ENCODE measurements at regions not wholly inside any gene's neighbourhood (a gene's known extent, or its start where the extent isn't known, plus 50 kb on each side); places are given as distances from the start of the nearest gene placed in this dataset.

DNA sequence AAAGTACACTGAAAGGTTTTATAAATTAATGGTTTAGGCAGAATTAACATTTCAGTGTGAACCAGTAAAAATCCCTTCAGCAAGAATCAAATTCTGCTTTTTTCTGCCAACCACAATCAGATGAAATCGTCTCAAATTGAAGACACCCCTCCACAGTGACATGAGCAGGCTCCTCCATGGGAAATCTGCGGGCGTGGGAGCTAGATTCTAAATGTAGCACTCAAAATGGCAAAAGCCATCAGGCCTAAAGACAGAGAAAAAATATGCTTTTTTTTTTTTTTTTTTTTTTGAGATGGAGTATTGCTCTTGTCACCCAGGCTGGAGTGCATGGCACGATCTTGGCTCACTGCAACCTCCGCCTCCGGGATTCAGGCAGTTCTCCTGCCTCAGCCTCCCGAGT, 55.8 kb upstream of the MRPS9 start:
- H3K27me3 ChIP-seq (ENCODE audit: insufficient read depth, low read depth, low read length) = no peaks in the 10 kb centered on the region
- no peaks in the 10 kb centered on the region for H3K9me2 ChIP-seq (ENCODE audit: insufficient read depth, low read length)
- H3K9ac ChIP-seq (ENCODE audit: low read length) = no peak overlapping the region
- no peaks in the 10 kb centered on the region for H4K20me1 ChIP-seq (ENCODE audit: insufficient read depth)
- H2AFZ ChIP-seq (ENCODE audit: low read depth, low read length) = no peak overlapping the region
- no peaks in the 10 kb centered on the region for H3F3A ChIP-seq (ENCODE audit: insufficient read depth, low read length, poor library complexity, severe bottlenecking)
- no peaks in the 10 kb centered on the region for H3K79me2 ChIP-seq (replicated peaks; ENCODE audit: insufficient read depth, low read length)
- no peaks in the 10 kb centered on the region for H3K9me3 ChIP-seq (ENCODE audit: low read length)
- H3K4me3 ChIP-seq (ENCODE audit: low read length) = no peak overlapping the region
- H3K4me2 ChIP-seq (ENCODE audit: low read length) = no peak overlapping the region
- TF ChIP-seq, protein P1, sequence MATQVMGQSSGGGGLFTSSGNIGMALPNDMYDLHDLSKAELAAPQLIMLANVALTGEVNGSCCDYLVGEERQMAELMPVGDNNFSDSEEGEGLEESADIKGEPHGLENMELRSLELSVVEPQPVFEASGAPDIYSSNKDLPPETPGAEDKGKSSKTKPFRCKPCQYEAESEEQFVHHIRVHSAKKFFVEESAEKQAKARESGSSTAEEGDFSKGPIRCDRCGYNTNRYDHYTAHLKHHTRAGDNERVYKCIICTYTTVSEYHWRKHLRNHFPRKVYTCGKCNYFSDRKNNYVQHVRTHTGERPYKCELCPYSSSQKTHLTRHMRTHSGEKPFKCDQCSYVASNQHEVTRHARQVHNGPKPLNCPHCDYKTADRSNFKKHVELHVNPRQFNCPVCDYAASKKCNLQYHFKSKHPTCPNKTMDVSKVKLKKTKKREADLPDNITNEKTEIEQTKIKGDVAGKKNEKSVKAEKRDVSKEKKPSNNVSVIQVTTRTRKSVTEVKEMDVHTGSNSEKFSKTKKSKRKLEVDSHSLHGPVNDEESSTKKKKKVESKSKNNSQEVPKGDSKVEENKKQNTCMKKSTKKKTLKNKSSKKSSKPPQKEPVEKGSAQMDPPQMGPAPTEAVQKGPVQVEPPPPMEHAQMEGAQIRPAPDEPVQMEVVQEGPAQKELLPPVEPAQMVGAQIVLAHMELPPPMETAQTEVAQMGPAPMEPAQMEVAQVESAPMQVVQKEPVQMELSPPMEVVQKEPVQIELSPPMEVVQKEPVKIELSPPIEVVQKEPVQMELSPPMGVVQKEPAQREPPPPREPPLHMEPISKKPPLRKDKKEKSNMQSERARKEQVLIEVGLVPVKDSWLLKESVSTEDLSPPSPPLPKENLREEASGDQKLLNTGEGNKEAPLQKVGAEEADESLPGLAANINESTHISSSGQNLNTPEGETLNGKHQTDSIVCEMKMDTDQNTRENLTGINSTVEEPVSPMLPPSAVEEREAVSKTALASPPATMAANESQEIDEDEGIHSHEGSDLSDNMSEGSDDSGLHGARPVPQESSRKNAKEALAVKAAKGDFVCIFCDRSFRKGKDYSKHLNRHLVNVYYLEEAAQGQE (IDR thresholded peaks at IDR 0.05; ENCODE audit: borderline replicate concordance) = no peak
- TF ChIP-seq EP300 (conservative IDR thresholded peaks at IDR 0.05; ENCODE audit: poor library complexity, severe bottlenecking) (no peak), TAF1 (IDR thresholded peaks at IDR 0.05; ENCODE audit: low read depth) (no peak), RAD21 (conservative IDR thresholded peaks at IDR 0.05) (no peak), MXI1 (conservative IDR thresholded peaks at IDR 0.05; ENCODE audit: poor library complexity, severe bottlenecking) (no peak), SMC3 (conservative IDR thresholded peaks at IDR 0.05; ENCODE audit: poor library complexity) (no peak)
- TF ChIP-seq, protein P2, sequence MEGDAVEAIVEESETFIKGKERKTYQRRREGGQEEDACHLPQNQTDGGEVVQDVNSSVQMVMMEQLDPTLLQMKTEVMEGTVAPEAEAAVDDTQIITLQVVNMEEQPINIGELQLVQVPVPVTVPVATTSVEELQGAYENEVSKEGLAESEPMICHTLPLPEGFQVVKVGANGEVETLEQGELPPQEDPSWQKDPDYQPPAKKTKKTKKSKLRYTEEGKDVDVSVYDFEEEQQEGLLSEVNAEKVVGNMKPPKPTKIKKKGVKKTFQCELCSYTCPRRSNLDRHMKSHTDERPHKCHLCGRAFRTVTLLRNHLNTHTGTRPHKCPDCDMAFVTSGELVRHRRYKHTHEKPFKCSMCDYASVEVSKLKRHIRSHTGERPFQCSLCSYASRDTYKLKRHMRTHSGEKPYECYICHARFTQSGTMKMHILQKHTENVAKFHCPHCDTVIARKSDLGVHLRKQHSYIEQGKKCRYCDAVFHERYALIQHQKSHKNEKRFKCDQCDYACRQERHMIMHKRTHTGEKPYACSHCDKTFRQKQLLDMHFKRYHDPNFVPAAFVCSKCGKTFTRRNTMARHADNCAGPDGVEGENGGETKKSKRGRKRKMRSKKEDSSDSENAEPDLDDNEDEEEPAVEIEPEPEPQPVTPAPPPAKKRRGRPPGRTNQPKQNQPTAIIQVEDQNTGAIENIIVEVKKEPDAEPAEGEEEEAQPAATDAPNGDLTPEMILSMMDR (IDR thresholded peaks at IDR 0.05; ENCODE audit: poor library complexity, severe bottlenecking) = no peak
- no peaks in the 10 kb centered on the region for H3K36me3 ChIP-seq (ENCODE audit: insufficient read depth, low read length)
- H3K27ac ChIP-seq (ENCODE audit: low read length) = no peak overlapping the region

All from neural cell (in vitro differentiated cells).